NT2/D1 (cell line): ENCODE measurements at regions not wholly inside any gene's neighbourhood (a gene's known extent, or its start where the extent isn't known, plus 50 kb on each side); places are given as distances from the start of the nearest gene placed in this dataset.
"Not testable (repeated sequence)": the region's sequence is repeated elsewhere in the genome, so short reads cannot be mapped to it uniquely, and the experiment has no call there.

Experiments used
- DNase-seq: peaks from one replicate; pipeline ENCODE4 v3.0.0-alpha.2; 2011; ENCODE audit warnings: low read depth, low spot score
- H3K27me3 ChIP-seq: 2 replicates; pipeline ENCODE4 v1.6.0; 2011; ENCODE audit warnings: mild to moderate bottlenecking; ENCODE audit not compliant: insufficient read length, insufficient read depth
- H3K36me3 ChIP-seq: 2 replicates; pipeline ENCODE4 v1.6.1; 2011; ENCODE audit warnings: mild to moderate bottlenecking, low read length, mixed read lengths; ENCODE audit not compliant: insufficient read depth, insufficient read length
- H3K4me1 ChIP-seq: 2 replicates; pipeline ENCODE4 v1.5.1; 2011; ENCODE audit not compliant: insufficient read depth, insufficient read length
- H3K4me3 ChIP-seq: 2 replicates; pipeline ENCODE4 v1.5.1; 2011; ENCODE audit warnings: low read depth; ENCODE audit not compliant: insufficient read length
- H3K9ac ChIP-seq: 2 replicates; pipeline ENCODE4 v1.6.0; 2011; ENCODE audit warnings: low read depth; ENCODE audit not compliant: insufficient read length
- H3K9me3 ChIP-seq: 2 replicates; pipeline ENCODE4 v1.5.1; 2011; ENCODE audit warnings: mild to moderate bottlenecking, low read length; ENCODE audit not compliant: insufficient read depth
- SUZ12 ChIP-seq: IDR thresholded peaks from 2 replicates; pipeline ENCODE4 v1.6.1; 2011; ENCODE audit not compliant: insufficient read length, insufficient read depth; ENCODE audit errors: extremely low read depth
- YY1 ChIP-seq: IDR thresholded peaks from 2 replicates; pipeline ENCODE4 v1.6.1; 2011; ENCODE audit not compliant: insufficient read length, insufficient read depth
- ZNF274 ChIP-seq: IDR thresholded peaks from 2 replicates; pipeline ENCODE4 v1.6.1; 2011; ENCODE audit warnings: mild to moderate bottlenecking, low read depth, low read length

DNA sequence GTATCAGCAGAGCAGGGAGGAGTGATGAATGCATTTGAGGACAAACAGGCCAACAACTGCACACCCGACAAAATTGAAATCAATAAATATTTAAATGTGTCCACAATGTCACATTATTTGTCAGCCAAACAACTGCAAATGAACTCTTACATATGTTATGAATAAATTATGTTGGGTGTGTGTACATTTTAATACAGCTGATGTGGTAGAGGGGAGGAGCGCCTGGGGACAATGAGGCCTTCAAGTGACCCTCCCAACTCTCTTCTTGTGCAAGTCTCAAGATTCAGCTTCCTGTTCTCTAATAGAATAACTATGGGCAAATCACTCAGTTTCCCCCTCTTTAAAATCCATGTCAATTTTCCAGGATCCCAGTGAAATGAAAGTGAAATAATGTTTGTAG is 303.2 kb downstream of the TSHZ3 start:
- H3K4me1 ChIP-seq: no peaks in the 10 kb centered on the region
- no peak overlapping the region for H3K9ac ChIP-seq
- H3K4me3 ChIP-seq: no peak overlapping the region
- no peaks in the 10 kb centered on the region for H3K9me3 ChIP-seq
- TF ChIP-seq SUZ12: no peak
- no peak for TF ChIP-seq YY1
- no peak for TF ChIP-seq ZNF274
- H3K27me3 ChIP-seq: no peaks in the 10 kb centered on the region
- DNase-seq: no peak
- H3K36me3 ChIP-seq: no peaks in the 10 kb centered on the region

DNA sequence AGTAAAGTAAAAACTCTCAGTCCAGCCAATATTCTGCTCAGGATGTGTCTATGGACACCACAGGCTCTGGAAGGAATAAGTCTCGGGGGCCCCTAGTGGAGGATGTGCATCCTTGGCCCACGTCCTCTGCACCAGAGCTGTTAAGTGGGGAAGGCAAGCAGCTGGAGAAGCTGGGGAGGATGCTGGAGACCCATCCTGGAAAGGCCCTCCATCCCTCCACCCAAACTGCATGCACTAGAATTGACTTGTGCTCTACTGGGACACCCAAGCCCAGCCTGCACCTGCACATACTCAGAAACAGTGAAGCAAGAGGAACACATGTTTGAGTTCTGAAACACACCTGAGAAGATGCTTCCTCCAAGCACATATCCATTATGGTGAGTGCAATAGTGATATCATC is 307.8 kb downstream of the TSHZ3 start:
- H3K9me3 ChIP-seq: no peaks in the 10 kb centered on the region
- DNase-seq: no peak
- no peaks in the 10 kb centered on the region for H3K27me3 ChIP-seq
- no peak for TF ChIP-seq ZNF274
- TF ChIP-seq SUZ12: no peak
- no peak for TF ChIP-seq YY1
- H3K4me1 ChIP-seq: no peaks in the 10 kb centered on the region
- no peak overlapping the region for H3K9ac ChIP-seq
- no peak overlapping the region for H3K4me3 ChIP-seq
- H3K36me3 ChIP-seq: no peaks in the 10 kb centered on the region

DNA sequence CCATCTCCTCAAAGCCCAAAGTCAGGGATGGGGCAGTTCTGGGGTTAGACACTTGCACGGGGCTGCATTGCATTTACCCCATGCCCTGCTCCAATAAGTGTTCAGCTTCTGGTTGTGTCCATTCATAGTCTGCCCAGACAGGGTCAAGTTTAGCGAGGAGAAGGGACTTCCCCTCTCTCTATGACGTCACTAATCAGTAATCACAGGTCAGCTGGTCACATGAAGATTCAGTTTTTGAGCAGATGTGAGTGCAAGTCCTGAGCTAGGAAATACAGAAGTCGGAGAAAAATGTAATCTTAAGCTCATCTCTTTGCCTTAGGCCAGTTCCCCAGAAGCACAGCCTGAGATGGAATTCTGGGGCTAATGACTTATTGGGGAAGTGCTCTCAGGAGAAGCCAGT is 310.1 kb downstream of the TSHZ3 start:
- Histone ChIP-seq H3K4me3 (no peak overlapping the region), H3K9ac (no peak overlapping the region), H3K27me3 (no peaks in the 10 kb centered on the region), H3K36me3 (no peaks in the 10 kb centered on the region), H3K4me1 (no peaks in the 10 kb centered on the region), H3K9me3 (no peaks in the 10 kb centered on the region)
- no peak for TF ChIP-seq ZNF274
- no peak for TF ChIP-seq SUZ12
- TF ChIP-seq YY1: no peak
- no peak for DNase-seq

DNA sequence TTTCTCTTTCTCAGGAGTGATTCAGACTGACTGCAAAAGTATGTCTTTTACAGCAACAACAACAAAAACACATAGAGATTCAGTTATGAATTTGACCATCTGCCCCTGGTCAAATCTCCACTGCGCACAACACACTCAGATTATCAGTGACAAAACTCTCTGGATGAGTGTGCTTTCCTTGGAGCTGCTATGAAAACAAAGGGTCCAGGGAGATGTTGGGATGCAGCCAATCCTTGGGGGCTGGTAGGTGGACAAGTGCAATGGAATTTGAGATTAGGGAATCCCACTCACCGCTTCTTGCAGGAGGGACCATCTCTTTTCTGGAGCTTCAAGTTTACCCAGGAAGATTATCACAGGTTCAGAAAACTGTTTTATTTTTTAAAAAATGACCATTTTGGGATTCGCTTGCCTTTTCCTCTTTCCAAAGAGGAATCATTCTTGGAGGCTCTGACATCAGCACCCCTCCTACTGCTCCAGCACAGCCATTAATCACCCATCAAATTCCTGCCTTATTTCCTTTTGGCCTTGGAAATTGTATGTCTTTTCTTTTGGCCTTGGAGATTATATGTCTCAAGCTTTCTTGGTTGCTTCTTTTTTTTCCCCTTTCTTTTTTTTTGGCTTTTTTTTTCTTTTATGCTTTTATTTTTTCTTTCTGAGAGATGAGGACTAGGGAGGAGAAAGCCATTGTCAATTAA is 311.8 kb downstream of the TSHZ3 start:
- no peak for DNase-seq
- Histone ChIP-seq H3K4me1 (no peaks in the 10 kb centered on the region), H3K9me3 (no peaks in the 10 kb centered on the region), H3K4me3 (no peak overlapping the region), H3K36me3 (no peaks in the 10 kb centered on the region), H3K27me3 (no peaks in the 10 kb centered on the region), H3K9ac (no peak overlapping the region)
- TF ChIP-seq ZNF274 (no peak), YY1 (no peak), SUZ12 (no peak)

DNA sequence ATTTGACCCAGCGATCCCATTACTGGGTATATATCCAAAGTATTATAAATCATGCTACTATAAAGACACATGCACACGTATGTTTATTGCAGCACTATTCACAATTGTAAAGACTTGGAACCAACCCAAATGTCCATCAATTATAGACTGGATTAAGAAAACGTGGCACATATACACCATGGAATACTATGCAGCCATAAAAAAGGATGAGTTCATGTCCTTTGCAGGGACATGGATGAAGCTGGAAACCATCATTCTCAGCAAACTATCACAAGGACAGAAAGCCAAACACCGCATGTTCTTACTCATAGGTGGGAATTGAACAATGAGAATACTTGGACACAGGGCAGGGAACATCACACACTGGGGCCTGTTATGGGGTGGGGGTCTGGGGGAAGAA is 317.8 kb downstream of the TSHZ3 start:
- H3K9ac ChIP-seq, DNase-seq, H3K4me1 ChIP-seq, H3K4me3 ChIP-seq, H3K9me3 ChIP-seq, H3K36me3 ChIP-seq, H3K27me3 ChIP-seq: not testable (repeated sequence)

DNA sequence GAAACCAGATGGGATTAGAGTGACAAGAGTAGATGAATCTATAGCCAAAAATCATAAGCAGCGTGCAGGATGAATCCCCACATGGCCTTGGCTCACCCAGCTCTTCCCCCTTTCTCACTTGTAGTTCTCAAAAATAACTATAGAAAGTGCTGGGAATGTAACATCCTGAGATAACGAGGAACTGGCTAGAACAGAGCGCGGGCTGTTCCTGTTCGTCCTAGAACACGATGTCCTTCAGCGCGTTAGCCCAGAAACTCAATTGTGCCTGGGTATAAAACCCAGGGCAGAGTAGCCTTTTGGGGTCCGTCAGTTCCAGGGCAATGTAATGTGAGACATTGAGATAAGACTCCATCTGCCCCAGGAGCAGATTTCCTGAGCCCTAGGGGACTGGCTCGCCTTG is 326.2 kb downstream of the TSHZ3 start:
- TF ChIP-seq YY1 (no peak), ZNF274 (no peak), SUZ12 (no peak)
- Histone ChIP-seq H3K4me1 (no peaks in the 10 kb centered on the region), H3K9ac (no peak overlapping the region), H3K36me3 (no peaks in the 10 kb centered on the region), H3K9me3 (0 out of 2 replicates have a peak, but pooled peaks cover 13% of the 10 kb centered on the region), H3K27me3 (no peaks in the 10 kb centered on the region), H3K4me3 (no peak overlapping the region)
- DNase-seq: no peak

DNA sequence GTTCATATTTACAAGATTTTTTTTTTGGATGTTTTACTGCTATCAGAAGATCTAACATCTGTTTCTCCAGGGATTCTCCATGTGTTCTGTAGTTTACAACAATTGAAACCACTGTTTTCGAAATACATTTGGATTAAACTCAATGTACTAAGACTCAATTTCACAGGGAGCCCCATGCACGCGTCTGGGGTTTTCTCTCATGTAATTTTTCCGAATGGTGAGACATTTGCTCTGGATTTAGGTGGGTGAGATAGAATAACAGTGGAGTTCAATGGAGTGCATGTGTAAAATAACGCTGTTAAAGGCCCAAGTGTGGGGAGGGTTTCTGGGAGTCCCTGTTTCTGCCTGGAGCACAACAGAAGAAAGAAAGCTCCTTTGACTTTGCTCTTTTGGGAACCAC is 330.3 kb downstream of the TSHZ3 start:
- H3K9me3 ChIP-seq: no peaks in the 10 kb centered on the region
- H3K4me1 ChIP-seq: no peaks in the 10 kb centered on the region
- H3K27me3 ChIP-seq: peaks cover 3% of the 10 kb centered on the region
- no peak for DNase-seq
- TF ChIP-seq ZNF274 (no peak), SUZ12 (no peak), YY1 (no peak)
- no peaks in the 10 kb centered on the region for H3K36me3 ChIP-seq
- no peak overlapping the region for H3K4me3 ChIP-seq
- H3K9ac ChIP-seq: no peak overlapping the region
